SK-N-MC (cell line): ENCODE measurements at regions not wholly inside any gene's neighbourhood (a gene's known extent, or its start where the extent isn't known, plus 50 kb on each side); places are given as distances from the start of the nearest gene placed in this dataset.

Source experiments
- EZH2 ChIP-seq: fragments of 200-600 bp; sonication (generic); IDR thresholded peaks from one replicate; pipeline ENCODE4 v1.6.1; 2017; ENCODE audit warnings: antibody characterized with exemption
- POLR2AphosphoS5 ChIP-seq: IDR thresholded peaks from 2 replicates; pipeline ENCODE4 v1.6.1; 2012; ENCODE audit warnings: mild to moderate bottlenecking, low read depth, low read length, borderline replicate concordance

GRCh38 chr3:157876556-157876955 is 229.7 kb downstream of the SHOX2 start:
- TF ChIP-seq EZH2: no peak
- TF ChIP-seq POLR2AphosphoS5: no peak
